Retinal pigment epithelial cell (primary cell): ENCODE measurements at regions not wholly inside any gene's neighbourhood (a gene's known extent, or its start where the extent isn't known, plus 50 kb on each side); places are given as distances from the start of the nearest gene placed in this dataset.

ENCODE experiments used
- DNase-seq: peaks from one replicate; pipeline ENCODE4 v3.0.0-alpha.2; 2010; ENCODE audit warnings: low read depth
- H3K4me3 ChIP-seq: 2 replicates; pipeline ENCODE4 v1.5.1; 2011; ENCODE audit warnings: mild to moderate bottlenecking, low read length, control low read depth, moderate library complexity
- TF ChIP-seq, protein P1 (sequence below): conservative IDR thresholded peaks from 2 replicates; pipeline ENCODE4 v1.5.1; 2011; ENCODE audit warnings: low read depth, low read length, control low read depth, inconsistent platforms

DNA sequence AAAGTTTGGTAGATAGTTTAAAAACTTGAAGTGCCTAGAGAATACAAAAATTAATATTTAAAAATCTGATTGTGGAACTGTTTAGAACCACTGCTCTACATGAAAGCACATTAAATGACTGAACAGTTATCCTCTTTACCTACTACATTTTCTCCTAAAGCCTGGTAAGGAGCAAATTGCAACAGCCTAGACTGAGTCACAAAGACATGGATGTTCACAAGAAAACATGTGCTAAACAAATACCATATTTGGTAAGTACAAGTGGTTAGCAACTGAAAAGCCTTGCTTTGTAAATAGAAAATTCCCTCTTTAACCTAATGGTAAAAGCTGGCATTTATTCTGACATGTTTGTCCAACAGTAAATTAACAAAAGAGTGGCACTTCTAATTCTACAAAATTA lies 203.1 kb downstream of the FBXO8 start:
- TF ChIP-seq, protein P1, sequence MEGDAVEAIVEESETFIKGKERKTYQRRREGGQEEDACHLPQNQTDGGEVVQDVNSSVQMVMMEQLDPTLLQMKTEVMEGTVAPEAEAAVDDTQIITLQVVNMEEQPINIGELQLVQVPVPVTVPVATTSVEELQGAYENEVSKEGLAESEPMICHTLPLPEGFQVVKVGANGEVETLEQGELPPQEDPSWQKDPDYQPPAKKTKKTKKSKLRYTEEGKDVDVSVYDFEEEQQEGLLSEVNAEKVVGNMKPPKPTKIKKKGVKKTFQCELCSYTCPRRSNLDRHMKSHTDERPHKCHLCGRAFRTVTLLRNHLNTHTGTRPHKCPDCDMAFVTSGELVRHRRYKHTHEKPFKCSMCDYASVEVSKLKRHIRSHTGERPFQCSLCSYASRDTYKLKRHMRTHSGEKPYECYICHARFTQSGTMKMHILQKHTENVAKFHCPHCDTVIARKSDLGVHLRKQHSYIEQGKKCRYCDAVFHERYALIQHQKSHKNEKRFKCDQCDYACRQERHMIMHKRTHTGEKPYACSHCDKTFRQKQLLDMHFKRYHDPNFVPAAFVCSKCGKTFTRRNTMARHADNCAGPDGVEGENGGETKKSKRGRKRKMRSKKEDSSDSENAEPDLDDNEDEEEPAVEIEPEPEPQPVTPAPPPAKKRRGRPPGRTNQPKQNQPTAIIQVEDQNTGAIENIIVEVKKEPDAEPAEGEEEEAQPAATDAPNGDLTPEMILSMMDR, result no peak

DNA sequence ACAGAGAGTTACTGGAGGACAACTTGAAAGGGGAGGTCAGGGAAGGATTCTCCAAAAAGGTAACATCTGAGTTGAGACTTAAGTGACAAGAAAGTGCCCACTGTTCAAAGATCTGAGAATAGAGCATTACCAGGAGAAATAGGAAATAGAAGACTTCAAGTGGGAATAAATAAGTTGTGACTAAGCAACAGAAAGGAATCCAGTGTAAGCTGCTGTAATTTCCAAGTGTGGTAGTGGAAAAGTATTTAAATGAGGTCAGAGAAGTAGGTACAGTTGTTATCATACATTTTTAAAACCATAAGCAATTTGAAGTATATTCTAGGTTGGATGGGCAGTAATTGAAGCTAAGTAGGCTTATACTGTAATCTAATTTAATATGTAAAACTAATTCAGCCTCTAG lies 211.9 kb downstream of the FBXO8 start:
- DNase-seq, result peak; percentile 20
- no peak overlapping the region for H3K4me3 ChIP-seq
- TF ChIP-seq, protein P1, result no peak

More for the DNA sequence above, 203.1 kb downstream of the FBXO8 start:
- no peak overlapping the region for H3K4me3 ChIP-seq
- DNase-seq, result no peak

DNA sequence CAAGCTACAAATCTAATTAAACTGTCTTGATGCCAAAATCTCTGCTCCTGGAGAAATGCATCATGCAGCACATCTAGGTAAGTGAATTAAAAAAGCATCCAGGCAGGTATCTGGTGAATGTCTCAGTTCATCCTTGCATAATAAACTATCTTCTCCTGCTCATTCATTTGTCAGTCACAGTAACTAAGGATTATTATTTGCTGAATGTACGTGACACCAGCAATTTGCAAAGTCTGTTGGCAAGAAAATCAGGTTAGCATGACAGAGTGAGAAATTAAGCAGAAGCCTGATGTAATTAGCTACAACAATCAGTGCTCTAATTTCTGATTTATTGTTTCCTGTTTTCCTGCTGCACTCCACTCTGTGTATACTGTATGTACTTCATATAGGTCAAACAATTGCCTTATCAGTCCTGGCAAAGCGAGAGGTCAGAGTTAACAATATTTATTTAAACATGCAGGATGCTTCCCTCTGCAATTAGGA lies 213.6 kb downstream of the FBXO8 start:
- TF ChIP-seq, protein P1, result no peak
- DNase-seq, result no peak
- no peak overlapping the region for H3K4me3 ChIP-seq

DNA sequence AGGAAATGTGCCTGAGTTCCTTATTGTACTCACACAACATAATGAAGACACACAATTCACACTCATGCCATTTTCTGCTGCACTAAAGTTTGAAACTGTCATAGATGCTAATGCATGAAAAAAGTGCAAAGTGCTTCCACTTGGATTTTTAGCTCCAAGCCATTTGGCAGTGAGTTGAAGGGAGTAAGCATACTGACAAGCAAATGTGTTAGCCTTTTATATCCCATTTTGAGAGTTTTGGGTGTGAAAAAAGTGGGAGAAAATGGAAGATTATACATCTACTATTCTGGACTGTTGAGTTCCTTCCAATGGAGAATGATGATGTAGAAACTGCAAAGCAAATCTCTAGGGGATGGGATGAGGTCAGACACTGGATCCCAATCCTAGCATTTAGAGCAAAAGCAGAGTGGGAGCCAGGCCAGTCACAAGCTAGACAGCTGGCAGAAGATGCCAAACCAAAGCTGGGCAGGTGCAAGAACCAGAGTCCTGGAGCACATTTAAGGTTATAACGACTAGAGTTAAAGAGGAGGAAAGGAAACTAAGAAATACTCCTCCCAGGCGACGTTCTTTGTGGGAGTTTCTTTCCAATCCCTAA lies 216.8 kb downstream of the FBXO8 start:
- TF ChIP-seq, protein P1, result no peak
- DNase-seq, result no peak
- H3K4me3 ChIP-seq, result no peak overlapping the region

DNA sequence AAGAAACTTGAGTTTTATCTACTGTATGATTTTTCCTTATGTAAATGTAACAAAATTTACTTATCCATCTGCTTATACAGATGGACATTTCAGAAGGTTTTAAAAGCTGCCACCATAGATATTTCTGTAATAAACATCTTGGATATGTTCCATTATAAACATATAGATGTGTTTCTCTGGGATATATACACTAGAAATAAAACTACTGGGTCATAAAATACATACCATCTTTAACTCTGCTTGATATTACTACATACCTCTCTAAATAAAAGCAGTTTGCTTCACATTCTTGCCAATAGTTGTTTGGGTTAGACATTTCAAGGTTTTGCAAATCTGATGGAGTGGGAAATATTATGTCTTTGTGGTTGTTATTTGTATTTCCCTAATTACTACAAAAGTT lies 220.6 kb downstream of the FBXO8 start:
- TF ChIP-seq, protein P1, result no peak
- no peak overlapping the region for H3K4me3 ChIP-seq
- no peak for DNase-seq

DNA sequence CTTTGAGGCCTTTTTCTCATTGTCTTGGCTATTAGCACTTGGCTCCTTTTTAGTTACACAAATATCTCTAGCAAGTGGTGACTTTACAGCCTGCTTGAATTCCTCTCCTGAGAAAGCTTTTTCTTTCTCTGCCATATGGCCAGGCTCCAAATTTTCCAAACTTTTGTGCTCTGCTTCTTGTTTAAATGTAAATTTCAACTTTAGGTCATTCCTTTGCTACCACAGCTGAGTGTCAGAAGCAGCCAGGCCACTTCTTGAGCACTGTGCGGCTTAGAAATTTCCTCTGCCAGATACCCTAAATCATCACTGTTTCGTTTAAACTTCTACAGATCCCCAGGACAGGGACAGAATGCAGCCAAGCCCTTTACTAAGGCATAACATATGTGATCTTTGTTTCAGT lies 222.4 kb downstream of the FBXO8 start:
- no peak overlapping the region for H3K4me3 ChIP-seq
- TF ChIP-seq, protein P1, result no peak
- DNase-seq, result no peak

DNA sequence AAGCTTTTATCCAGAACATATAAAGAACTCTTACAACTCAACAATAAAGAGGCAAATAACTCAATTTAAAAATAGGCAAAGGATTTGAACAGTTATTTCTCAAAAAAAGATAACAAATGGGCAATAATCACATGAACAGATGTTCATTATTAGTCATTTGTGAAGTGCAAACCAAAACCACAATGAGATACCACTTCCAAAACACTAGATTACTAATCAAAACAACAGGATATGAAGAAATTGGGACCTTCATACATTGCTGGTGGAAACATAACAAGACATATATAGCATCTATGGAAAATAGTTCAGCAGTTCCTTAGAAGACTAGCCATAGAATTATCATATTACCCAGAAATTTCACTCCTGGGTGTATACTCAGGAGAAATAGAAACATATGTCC lies 224.6 kb downstream of the FBXO8 start:
- no peak overlapping the region for H3K4me3 ChIP-seq
- no peak for DNase-seq
- TF ChIP-seq, protein P1, result no peak
